ENCODE measurements at regions not wholly inside any gene's neighbourhood (a gene's known extent, or its start where the extent isn't known, plus 50 kb on each side); places are given as distances from the start of the nearest gene placed in this dataset.

- 54% methylated on average over 6 of the region's 6 CpGs for WGBS
- Histone ChIP-seq H3K4me1 (no peaks in the 10 kb centered on the region), H3K36me3 (no peaks in the 10 kb centered on the region), H3K4me3 (no peak overlapping the region), H3K27ac (no peak overlapping the region), H3K9me3 (no peaks in the 10 kb centered on the region), H3K27me3 (no peaks in the 10 kb centered on the region)
- DNase-seq (ENCODE audit: low spot score in 2 of 2) = no peak
- TF ChIP-seq EP300 (IDR thresholded peaks at IDR 0.05) (no peak), POLR2A (IDR thresholded peaks at IDR 0.05) (no peak), CTCF (IDR thresholded peaks at IDR 0.05) (no peak), POLR2AphosphoS5 (IDR thresholded peaks at IDR 0.05) (no peak)
These were observed 117.0 kb upstream of the SLC4A4 start for GRCh38 chr4:71221510-71222466.

GRCh38 chr4:71222661-71223060, 116.2 kb upstream of the SLC4A4 start:
- Histone ChIP-seq H3K27me3 (no peaks in the 10 kb centered on the region), H3K9me3 (no peaks in the 10 kb centered on the region), H3K27ac (no peak overlapping the region), H3K36me3 (no peaks in the 10 kb centered on the region), H3K4me3 (no peak overlapping the region), H3K4me1 (no peaks in the 10 kb centered on the region)
- no peak for DNase-seq (ENCODE audit: low spot score in 2 of 2)
- WGBS = 68% methylated on average over 2 of the region's 2 CpGs
- no peak for TF ChIP-seq POLR2A (IDR thresholded peaks at IDR 0.05)

GRCh38 chr4:71229477-71230270, 109.1 kb upstream of the SLC4A4 start:
- H3K9me3 ChIP-seq = no peaks in the 10 kb centered on the region
- H3K36me3 ChIP-seq = no peaks in the 10 kb centered on the region
- WGBS = 32% methylated on average over 9 of the region's 9 CpGs
- no peak overlapping the region for H3K4me3 ChIP-seq
- no peak overlapping the region for H3K27ac ChIP-seq
- TF ChIP-seq CTCF (IDR thresholded peaks at IDR 0.05) = peak; percentile 33 to 57
- TF ChIP-seq POLR2A (IDR thresholded peaks at IDR 0.05) = no peak
- H3K4me1 ChIP-seq = peaks cover 11% of the 10 kb centered on the region
- H3K27me3 ChIP-seq = no peaks in the 10 kb centered on the region
- no peak for DNase-seq (ENCODE audit: low spot score in 2 of 2)

GRCh38 chr4:71230271-71231128, 108.3 kb upstream of the SLC4A4 start:
- WGBS = 68% methylated on average over 11 of the region's 11 CpGs
- TF ChIP-seq EP300 (IDR thresholded peaks at IDR 0.05) (no peak), POLR2AphosphoS5 (IDR thresholded peaks at IDR 0.05) (no peak), POLR2A (IDR thresholded peaks at IDR 0.05) (no peak), CTCF (IDR thresholded peaks at IDR 0.05) (no peak)
- no peak for DNase-seq (ENCODE audit: low spot score in 2 of 2)
- H3K9me3 ChIP-seq = no peaks in the 10 kb centered on the region
- no peak overlapping the region for H3K4me3 ChIP-seq
- peaks cover 11% of the 10 kb centered on the region for H3K4me1 ChIP-seq
- H3K27me3 ChIP-seq = no peaks in the 10 kb centered on the region
- H3K36me3 ChIP-seq = no peaks in the 10 kb centered on the region
- no peak overlapping the region for H3K27ac ChIP-seq

- WGBS = 22% methylated on average over 14 of the region's 14 CpGs
- H3K27ac ChIP-seq = no peak overlapping the region
- no peak for TF ChIP-seq POLR2AphosphoS5 (IDR thresholded peaks at IDR 0.05)
- no peak for TF ChIP-seq CTCF (IDR thresholded peaks at IDR 0.05)
- TF ChIP-seq POLR2A (IDR thresholded peaks at IDR 0.05) = no peak
- no peaks in the 10 kb centered on the region for H3K9me3 ChIP-seq
- H3K4me1 ChIP-seq = peaks cover 11% of the 10 kb centered on the region
- no peaks in the 10 kb centered on the region for H3K36me3 ChIP-seq
- DNase-seq (ENCODE audit: low spot score in 2 of 2) = peak; percentile 78 to 81
- H3K27me3 ChIP-seq = no peaks in the 10 kb centered on the region
- H3K4me3 ChIP-seq = no peak overlapping the region
These were observed 107.4 kb upstream of the SLC4A4 start for GRCh38 chr4:71231129-71232055.
